Hepatocyte (in vitro differentiated cells): ENCODE measurements at regions not wholly inside any gene's neighbourhood (a gene's known extent, or its start where the extent isn't known, plus 50 kb on each side); places are given as distances from the start of the nearest gene placed in this dataset.

Source experiments
- DNase-seq: peaks from one replicate; pipeline ENCODE4 v3.0.0-alpha.2; 2016; ENCODE audit warnings: low spot score
- H2AFZ ChIP-seq: fragments of 200-600 bp; sonication (generic); 2 replicates; pipeline ENCODE4 v1.6.0; 2016; ENCODE audit warnings: antibody characterized with exemption, mild to moderate bottlenecking
- H3K27ac ChIP-seq: fragments of 200-600 bp; sonication (generic); 2 replicates; pipeline ENCODE4 v1.5.1; 2016; ENCODE audit warnings: mild to moderate bottlenecking
- H3K27me3 ChIP-seq: fragments of 200-600 bp; sonication (generic); 2 replicates; pipeline ENCODE4 v1.6.1; 2016
- H3K36me3 ChIP-seq: fragments of 200-600 bp; sonication (generic); replicated peaks from 2 replicates; pipeline ENCODE4 v1.5.1; 2016; ENCODE audit warnings: low read depth; ENCODE audit not compliant: insufficient read depth
- H3K4me1 ChIP-seq: fragments of 200-600 bp; sonication (generic); 2 replicates; pipeline ENCODE4 v1.5.1; 2016; ENCODE audit warnings: mild to moderate bottlenecking, moderate library complexity; ENCODE audit not compliant: insufficient read depth
- H3K4me2 ChIP-seq: fragments of 200-600 bp; sonication (generic); 2 replicates; pipeline ENCODE4 v1.6.0; 2016
- H3K4me3 ChIP-seq: fragments of 200-600 bp; sonication (generic); 2 replicates; pipeline ENCODE4 v1.5.1; 2016; ENCODE audit warnings: mild to moderate bottlenecking
- H3K79me2 ChIP-seq: fragments of 200-600 bp; sonication (generic); 2 replicates; pipeline ENCODE4 v1.6.0; 2017; ENCODE audit warnings: mild to moderate bottlenecking
- H3K9me2 ChIP-seq: fragments of 200-600 bp; sonication (generic); replicated peaks from 2 replicates; pipeline ENCODE4 v1.6.0; 2017; ENCODE audit warnings: mild to moderate bottlenecking; ENCODE audit not compliant: insufficient read depth
- H3K9me3 ChIP-seq: fragments of 200-600 bp; sonication (generic); 2 replicates; pipeline ENCODE4 v1.5.1; 2016; ENCODE audit warnings: low read depth, mild to moderate bottlenecking
- H4K20me1 ChIP-seq: fragments of 200-600 bp; sonication (generic); 2 replicates; pipeline ENCODE4 v1.6.0; 2016; ENCODE audit warnings: mild to moderate bottlenecking; ENCODE audit not compliant: insufficient read depth, poor library complexity, severe bottlenecking
- CTCF ChIP-seq: fragments of 200-600 bp; sonication (generic); IDR thresholded peaks from 2 replicates; pipeline ENCODE4 v1.5.1; 2016; ENCODE audit warnings: antibody characterized with exemption, mild to moderate bottlenecking; ENCODE audit not compliant: poor library complexity
- EZH2 ChIP-seq: fragments of 200-600 bp; sonication (generic); IDR thresholded peaks from 2 replicates; pipeline ENCODE4 v1.6.1; 2016; ENCODE audit warnings: antibody characterized with exemption, mild to moderate bottlenecking, borderline replicate concordance
- EZH2phosphoT487 ChIP-seq: fragments of 200-600 bp; sonication (generic); IDR thresholded peaks from one replicate; pipeline ENCODE4 v1.6.1; 2018; ENCODE audit warnings: antibody characterized with exemption, mild to moderate bottlenecking, low read depth, moderate library complexity; ENCODE audit not compliant: unreplicated experiment, severe bottlenecking
- WGBS: methylation state at CpG from one replicate; pipeline ENCODE4 v1.1.6; 2016; ENCODE audit warnings: low lambda C conversion rate; ENCODE audit errors: missing lambda C conversion rate; 5-methylcytosine and 5-hydroxymethylcytosine counted together

DNA sequence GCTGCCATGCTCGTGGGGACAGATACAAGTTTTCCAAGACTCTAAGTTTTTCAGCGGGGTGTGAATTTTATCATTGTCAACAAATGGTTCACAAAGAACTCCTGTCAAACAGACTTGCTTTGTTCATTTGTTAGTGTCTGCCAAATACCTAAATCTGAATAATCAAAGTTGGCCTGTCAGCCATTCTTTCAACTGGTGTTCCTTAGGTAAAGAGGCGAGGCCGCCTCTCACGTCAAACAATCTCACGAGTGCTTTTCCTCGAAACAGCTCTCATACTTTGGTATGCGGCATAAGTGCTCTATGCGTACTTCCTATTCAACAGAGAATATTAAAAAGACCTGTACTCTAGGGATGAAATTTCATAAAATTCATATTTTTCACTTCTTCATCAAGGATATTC is 51.4 kb upstream of the KANK4 start:
- no peaks in the 10 kb centered on the region for H3K9me3 ChIP-seq

DNA sequence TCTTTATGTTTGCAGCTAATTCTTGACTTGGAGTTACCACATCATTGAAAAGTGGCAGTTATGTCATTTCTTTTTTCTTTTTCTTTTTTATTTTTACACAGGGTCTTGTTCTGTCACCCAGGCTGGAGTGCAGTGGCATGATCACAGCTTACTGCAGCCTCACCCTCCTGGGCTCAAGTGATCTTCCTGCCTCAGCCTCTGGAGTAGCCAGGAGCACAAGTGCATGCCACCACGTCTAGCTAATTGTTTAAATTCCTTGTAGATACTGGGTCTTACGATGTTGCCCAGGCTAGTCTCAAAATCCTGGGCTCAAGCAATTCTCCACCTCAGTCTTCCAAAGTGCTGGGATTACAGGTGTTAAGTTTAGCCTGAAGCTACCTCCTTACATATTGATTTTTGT is 52.1 kb upstream of the KANK4 start:
- no peak for TF ChIP-seq EZH2
- TF ChIP-seq CTCF: no peak
- no peak for TF ChIP-seq EZH2phosphoT487
- Histone ChIP-seq H2AFZ (no peak overlapping the region), H3K27ac (no peak overlapping the region), H3K4me2 (no peak overlapping the region), H3K27me3 (no peaks in the 10 kb centered on the region), H3K9me3 (no peaks in the 10 kb centered on the region), H3K36me3 (no peaks in the 10 kb centered on the region), H3K4me3 (no peak overlapping the region), H3K4me1 (no peaks in the 10 kb centered on the region), H3K79me2 (no peaks in the 10 kb centered on the region), H4K20me1 (no peaks in the 10 kb centered on the region), H3K9me2 (no peaks in the 10 kb centered on the region)
- no peak for DNase-seq
- 71% methylated on average over 2 of the region's 2 CpGs for WGBS

More for the DNA sequence above, 51.4 kb upstream of the KANK4 start:
- no peak for DNase-seq
- 83% methylated on average over 9 of the region's 9 CpGs for WGBS
- TF ChIP-seq EZH2phosphoT487 (no peak), EZH2 (no peak), CTCF (no peak)
- no peak overlapping the region for H3K4me3 ChIP-seq
- no peaks in the 10 kb centered on the region for H3K4me1 ChIP-seq
- no peaks in the 10 kb centered on the region for H4K20me1 ChIP-seq
- no peaks in the 10 kb centered on the region for H3K79me2 ChIP-seq
- H3K36me3 ChIP-seq: no peaks in the 10 kb centered on the region
- H3K9me2 ChIP-seq: no peaks in the 10 kb centered on the region
- H3K27me3 ChIP-seq: no peaks in the 10 kb centered on the region
- H3K4me2 ChIP-seq: no peak overlapping the region
- H2AFZ ChIP-seq: no peak overlapping the region
- H3K27ac ChIP-seq: no peak overlapping the region

DNA sequence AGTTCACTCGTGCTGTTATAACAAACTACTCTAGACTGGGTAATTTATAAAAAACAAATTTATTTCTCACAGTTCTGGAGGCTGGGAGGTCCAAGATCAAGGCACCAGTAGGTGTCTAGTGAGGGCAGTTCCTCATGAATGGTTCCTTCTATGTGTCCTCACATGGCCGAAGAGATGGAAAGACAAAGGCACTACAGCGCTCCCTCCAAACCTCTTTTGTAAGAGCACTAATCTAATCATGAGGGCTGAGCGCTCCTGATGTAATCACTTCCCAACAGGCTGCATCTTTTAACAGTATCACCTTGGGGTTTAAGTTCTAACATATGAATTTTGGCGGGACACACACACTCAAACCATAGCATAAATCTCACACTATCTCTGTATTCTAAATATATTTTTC is 54.0 kb upstream of the KANK4 start:
- 94% methylated on average over 5 of the region's 5 CpGs for WGBS
- H3K9me2 ChIP-seq: no peaks in the 10 kb centered on the region

More for the DNA sequence above, 54.0 kb upstream of the KANK4 start:
- no peaks in the 10 kb centered on the region for H3K9me3 ChIP-seq
- H2AFZ ChIP-seq: no peak overlapping the region
- no peaks in the 10 kb centered on the region for H3K36me3 ChIP-seq
- H3K79me2 ChIP-seq: no peaks in the 10 kb centered on the region
- DNase-seq: no peak
- no peaks in the 10 kb centered on the region for H4K20me1 ChIP-seq
- H3K27me3 ChIP-seq: no peaks in the 10 kb centered on the region
- H3K4me2 ChIP-seq: no peak overlapping the region
- H3K4me3 ChIP-seq: no peak overlapping the region
- H3K27ac ChIP-seq: no peak overlapping the region
- H3K4me1 ChIP-seq: no peaks in the 10 kb centered on the region
- no peak for TF ChIP-seq EZH2
- no peak for TF ChIP-seq EZH2phosphoT487
- TF ChIP-seq CTCF: no peak
